ENCODE measurements at regions not wholly inside any gene's neighbourhood (a gene's known extent, or its start where the extent isn't known, plus 50 kb on each side); places are given as distances from the start of the nearest gene placed in this dataset.
"Not testable (repeated sequence)": the region's sequence is repeated elsewhere in the genome, so short reads cannot be mapped to it uniquely, and the experiment has no call there.

GRCh38 chr3:145294572-145294971, 866.4 kb downstream of the PLOD2 start:
- H3K9me3 ChIP-seq (ENCODE audit: control insufficient read depth, insufficient read depth, low read length), result no peaks in the 10 kb centered on the region
- TF ChIP-seq EZH2phosphoT487 (IDR thresholded peaks at IDR 0.05; ENCODE audit: borderline replicate concordance, low read length) (no peak), CTCF (IDR thresholded peaks at IDR 0.05; ENCODE audit: low read depth, low read length, poor library complexity, severe bottlenecking) (no peak)
- H3K4me3 ChIP-seq (ENCODE audit: low read length), result no peak overlapping the region
- H3K4me2 ChIP-seq (ENCODE audit: low read length), result no peak overlapping the region
- H3F3A ChIP-seq (ENCODE audit: control insufficient read depth, insufficient read depth), result no peaks in the 10 kb centered on the region
- no peaks in the 10 kb centered on the region for H3K36me3 ChIP-seq (ENCODE audit: control insufficient read depth, low read length)
- H3K4me1 ChIP-seq (ENCODE audit: control insufficient read depth, low read length), result no peaks in the 10 kb centered on the region
- no peaks in the 10 kb centered on the region for H4K20me1 ChIP-seq (ENCODE audit: control insufficient read depth, insufficient read depth, low read depth, low read length)
- no peaks in the 10 kb centered on the region for H3K79me2 ChIP-seq (ENCODE audit: control insufficient read depth, low read length)
- H3K9me2 ChIP-seq (replicated peaks; ENCODE audit: control insufficient read depth, low read length), result no peaks in the 10 kb centered on the region
- no peak overlapping the region for H3K27ac ChIP-seq (ENCODE audit: low read depth, low read length)
- no peaks in the 10 kb centered on the region for H3K27me3 ChIP-seq (ENCODE audit: control insufficient read depth, low read length)

GRCh38 chr3:145307272-145307671, 853.7 kb downstream of the PLOD2 start:
- no peak for TF ChIP-seq EZH2phosphoT487 (IDR thresholded peaks at IDR 0.05; ENCODE audit: borderline replicate concordance, low read length)
- TF ChIP-seq CTCF (IDR thresholded peaks at IDR 0.05; ENCODE audit: low read depth, low read length, poor library complexity, severe bottlenecking), result no peak
- Histone ChIP-seq H3K4me3 (ENCODE audit: low read length) (no peak overlapping the region), H3K27me3 (ENCODE audit: control insufficient read depth, low read length) (no peaks in the 10 kb centered on the region), H3K79me2 (ENCODE audit: control insufficient read depth, low read length) (no peaks in the 10 kb centered on the region), H4K20me1 (ENCODE audit: control insufficient read depth, insufficient read depth, low read depth, low read length) (no peaks in the 10 kb centered on the region), H3K36me3 (ENCODE audit: control insufficient read depth, low read length) (no peaks in the 10 kb centered on the region), H3K9me2 (replicated peaks; ENCODE audit: control insufficient read depth, low read length) (no peaks in the 10 kb centered on the region), H3K27ac (ENCODE audit: low read depth, low read length) (no peak overlapping the region), H3K4me1 (ENCODE audit: control insufficient read depth, low read length) (no peaks in the 10 kb centered on the region), H3K9me3 (ENCODE audit: control insufficient read depth, insufficient read depth, low read length) (no peaks in the 10 kb centered on the region), H3F3A (ENCODE audit: control insufficient read depth, insufficient read depth) (no peaks in the 10 kb centered on the region), H3K4me2 (ENCODE audit: low read length) (no peak overlapping the region)

- Histone ChIP-seq H3K27me3 (ENCODE audit: control insufficient read depth, low read length) (no peaks in the 10 kb centered on the region), H3F3A (ENCODE audit: control insufficient read depth, insufficient read depth) (no peaks in the 10 kb centered on the region), H3K9me2 (replicated peaks; ENCODE audit: control insufficient read depth, low read length) (no peaks in the 10 kb centered on the region), H3K4me2 (ENCODE audit: low read length) (no peak overlapping the region), H3K4me1 (ENCODE audit: control insufficient read depth, low read length) (no peaks in the 10 kb centered on the region), H3K27ac (ENCODE audit: low read depth, low read length) (no peak overlapping the region), H3K9me3 (ENCODE audit: control insufficient read depth, insufficient read depth, low read length) (no peaks in the 10 kb centered on the region), H3K79me2 (ENCODE audit: control insufficient read depth, low read length) (no peaks in the 10 kb centered on the region), H4K20me1 (ENCODE audit: control insufficient read depth, insufficient read depth, low read depth, low read length) (no peaks in the 10 kb centered on the region), H3K4me3 (ENCODE audit: low read length) (no peak overlapping the region), H3K36me3 (ENCODE audit: control insufficient read depth, low read length) (no peaks in the 10 kb centered on the region)
- TF ChIP-seq CTCF (IDR thresholded peaks at IDR 0.05; ENCODE audit: low read depth, low read length, poor library complexity, severe bottlenecking), result no peak
- TF ChIP-seq EZH2phosphoT487 (IDR thresholded peaks at IDR 0.05; ENCODE audit: borderline replicate concordance, low read length), result no peak
Measured at GRCh38 chr3:145313751-145314150, 847.2 kb downstream of the PLOD2 start.

- not testable (repeated sequence) for H3K9me3 ChIP-seq (ENCODE audit: control insufficient read depth, insufficient read depth, low read length); H3K36me3 ChIP-seq (ENCODE audit: control insufficient read depth, low read length); H3K4me3 ChIP-seq (ENCODE audit: low read length); H3K79me2 ChIP-seq (ENCODE audit: control insufficient read depth, low read length); H3K27ac ChIP-seq (ENCODE audit: low read depth, low read length); H3F3A ChIP-seq (ENCODE audit: control insufficient read depth, insufficient read depth); H3K4me2 ChIP-seq (ENCODE audit: low read length); H3K4me1 ChIP-seq (ENCODE audit: control insufficient read depth, low read length); H4K20me1 ChIP-seq (ENCODE audit: control insufficient read depth, insufficient read depth, low read depth, low read length); H3K27me3 ChIP-seq (ENCODE audit: control insufficient read depth, low read length); H3K9me2 ChIP-seq (replicated peaks; ENCODE audit: control insufficient read depth, low read length)
Measured at GRCh38 chr3:145316253-145316652, 844.7 kb downstream of the PLOD2 start.

Measured in DOHH2 (cell line).